Tibial nerve (tissue), 3 donors: ENCODE measurements at regions not wholly inside any gene's neighbourhood (a gene's known extent, or its start where the extent isn't known, plus 50 kb on each side); places are given as distances from the start of the nearest gene placed in this dataset.

Experiments
- CTCF ChIP-seq, 5 experiments: fragments of 200-600 bp in 3 of 5; fragments of 450-650 bp in 2 of 5; sonication (generic) in 3 of 5; IDR thresholded peaks; one replicate each; pipeline ENCODE4 v1.5.1; 2016 to 2019; ENCODE audit warnings: antibody characterized with exemption in 5 of 5, mild to moderate bottlenecking in 3 of 5, moderate library complexity in 2 of 5
- POLR2A ChIP-seq, 2 donors: fragments of 450-650 bp; IDR thresholded peaks; one replicate each; pipeline ENCODE4 v1.6.1; 2017; ENCODE audit warnings: antibody characterized with exemption in 2 of 2, mild to moderate bottlenecking in 2 of 2, moderate library complexity in 2 of 2

- TF ChIP-seq POLR2A (IDR thresholded peaks at IDR 0.05) (no peak), CTCF (IDR thresholded peaks at IDR 0.05) (no peak)
Measured at GRCh38 chr16:48008011-48008525, 147.7 kb downstream of the ABCC12 start.
